GM18861 (cell line): ENCODE measurements at regions not wholly inside any gene's neighbourhood (a gene's known extent, or its start where the extent isn't known, plus 50 kb on each side); places are given as distances from the start of the nearest gene placed in this dataset.

Experiments used
- ATAC-seq: cut with Tn5 transposase; IDR thresholded peaks from one replicate; pipeline ENCODE4 v1.9.1; 2021; ENCODE audit not compliant: unreplicated experiment

DNA sequence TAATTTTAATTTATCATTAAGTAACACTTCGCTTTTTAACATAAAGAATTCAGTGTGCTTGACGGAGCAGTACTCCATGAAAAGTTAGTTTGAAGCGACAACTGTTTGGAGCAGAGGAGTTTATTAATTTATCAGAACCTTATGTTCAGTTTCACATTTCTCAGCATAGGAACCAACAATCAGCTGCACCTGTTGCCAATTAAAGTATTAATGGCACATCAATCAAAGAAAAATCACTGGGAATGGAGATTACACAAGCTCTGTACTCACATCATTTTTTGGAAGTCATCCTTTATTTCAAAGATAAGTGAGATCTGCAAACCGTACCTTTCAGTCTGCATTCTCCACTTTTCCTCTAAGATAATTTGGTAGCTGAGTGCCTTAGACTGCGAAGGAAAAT lies 344.6 kb downstream of the LMO4 start:
- ATAC-seq = no peak

DNA sequence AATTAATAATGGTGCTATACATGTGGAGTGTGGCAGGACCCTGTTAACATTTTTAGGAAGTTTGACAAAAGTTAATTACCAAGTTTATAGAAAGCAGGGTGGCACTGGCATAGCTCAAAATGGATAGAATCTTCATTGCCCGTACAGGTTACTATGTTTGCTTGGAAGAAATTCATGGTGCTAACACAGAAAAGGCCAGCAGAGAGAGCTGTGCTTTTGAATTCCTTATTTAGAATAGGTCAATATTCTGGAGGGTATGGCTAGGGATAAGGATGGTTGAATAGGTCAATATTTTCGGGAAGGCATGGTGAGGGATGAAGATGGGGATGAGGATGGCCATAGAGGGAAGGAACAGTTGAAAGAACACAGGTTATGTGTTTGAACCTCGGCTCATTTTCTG lies 345.1 kb downstream of the LMO4 start:
- no peak for ATAC-seq

DNA sequence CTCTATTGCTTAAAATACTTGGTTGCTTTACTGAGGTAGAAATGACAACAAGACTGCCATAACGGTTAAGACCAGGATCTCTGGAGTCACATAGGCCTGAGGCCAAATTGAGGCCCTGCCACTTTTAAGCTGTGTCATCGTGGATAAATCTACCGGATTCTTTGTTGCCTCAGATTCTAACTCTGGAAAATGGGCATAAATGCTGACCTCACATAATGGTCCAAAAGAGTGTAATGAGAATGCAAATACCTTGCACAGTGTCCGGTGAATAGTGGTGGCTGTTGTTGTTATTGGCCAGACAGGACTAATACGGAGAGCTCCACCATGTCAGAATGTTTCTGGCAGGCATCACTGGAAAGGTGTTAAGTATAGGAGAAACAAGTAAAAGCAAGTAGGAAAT lies 346.1 kb downstream of the LMO4 start:
- no peak for ATAC-seq

DNA sequence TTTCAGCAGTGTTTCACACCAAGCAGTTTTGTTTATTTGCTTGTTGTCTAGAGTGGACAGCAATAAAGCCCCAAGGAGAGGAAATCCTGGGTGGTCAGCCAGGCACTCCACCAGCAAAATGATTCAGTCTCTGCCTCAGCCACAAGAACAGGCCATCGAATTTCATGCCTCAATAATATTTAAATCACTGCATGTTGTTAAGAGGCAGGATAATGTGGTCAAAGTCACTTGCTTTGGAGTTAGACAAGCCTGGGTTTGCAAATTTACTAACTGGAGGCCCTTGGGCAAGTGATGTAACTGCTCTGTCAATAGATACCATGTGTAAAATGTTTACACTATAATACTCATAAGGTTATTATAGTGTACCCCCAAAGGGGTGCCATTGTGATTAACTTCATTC lies 349.6 kb downstream of the LMO4 start:
- ATAC-seq = no peak

DNA sequence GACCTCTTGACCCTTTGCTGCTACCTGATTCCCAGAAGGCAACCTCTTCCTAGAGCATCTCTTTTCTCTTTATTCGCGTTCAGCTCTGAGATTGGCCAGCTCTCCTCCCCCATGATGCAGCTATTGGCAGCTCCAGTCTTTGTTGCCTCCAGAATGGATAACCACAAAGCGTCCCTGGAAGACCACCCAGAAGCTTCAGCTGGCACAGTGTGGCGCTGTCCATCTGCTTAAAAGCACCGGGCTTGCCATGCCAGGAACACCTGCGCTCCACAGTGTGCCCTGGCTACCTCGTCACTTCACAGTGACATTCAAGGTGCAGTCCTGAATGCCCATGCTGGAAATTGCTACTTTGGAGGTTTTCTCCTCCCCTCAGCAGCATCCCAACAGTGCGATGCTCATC lies 353.9 kb downstream of the LMO4 start:
- ATAC-seq = no peak

DNA sequence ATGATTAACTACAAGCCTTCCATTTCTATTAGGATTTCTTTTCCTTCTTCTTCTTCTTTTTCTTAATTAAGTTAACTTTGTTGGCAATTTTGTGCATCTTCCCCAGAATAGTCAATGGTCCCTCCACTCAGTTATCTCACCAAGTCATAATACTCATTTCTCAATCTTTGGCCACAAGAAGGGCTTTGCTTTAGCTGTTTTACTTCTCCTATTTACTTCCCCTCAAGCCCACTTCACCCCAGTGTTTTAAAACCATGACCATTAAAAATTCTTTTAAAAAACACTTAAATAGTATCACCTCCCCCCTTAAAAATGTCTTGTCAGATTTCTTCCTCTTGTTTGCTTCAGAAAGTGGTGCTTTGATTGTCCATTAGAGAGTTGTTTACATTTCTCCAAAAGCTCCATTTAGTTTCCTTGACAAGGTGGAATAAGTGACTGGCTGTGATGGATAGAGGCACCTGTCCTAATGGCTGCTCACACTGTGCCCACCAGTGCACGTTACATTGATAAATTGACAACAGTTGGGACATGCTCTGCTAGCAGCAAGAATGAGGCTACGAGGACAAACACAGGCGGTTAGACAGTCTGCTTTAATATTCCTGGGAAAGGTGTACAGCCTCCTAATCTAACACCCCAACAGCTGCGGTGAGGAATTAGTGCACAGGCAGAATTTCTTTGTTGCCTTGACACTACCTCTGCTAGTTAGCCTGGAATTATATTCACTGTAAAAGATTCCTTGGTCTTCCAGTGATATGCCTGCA lies 354.7 kb downstream of the LMO4 start:
- ATAC-seq = no peak

DNA sequence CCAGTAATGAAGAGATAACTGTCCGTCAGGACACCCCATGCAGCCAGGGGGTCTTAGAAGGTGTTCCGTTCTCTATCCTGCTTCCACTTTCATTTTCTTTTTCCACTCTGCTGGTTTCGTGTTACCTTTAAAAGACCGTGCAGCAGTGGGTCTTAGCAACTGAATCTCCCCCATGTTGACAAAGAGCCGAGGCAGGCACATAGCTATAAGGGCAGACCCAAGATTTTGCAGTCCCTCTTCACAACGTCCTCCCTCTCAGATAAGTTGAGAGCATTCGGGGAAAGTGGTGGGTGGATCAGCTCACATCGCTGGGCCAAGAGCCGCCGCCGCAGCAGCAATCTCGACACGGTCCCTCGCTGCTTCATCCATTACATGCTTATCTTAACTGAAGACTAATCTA lies 355.5 kb downstream of the LMO4 start:
- no peak for ATAC-seq

DNA sequence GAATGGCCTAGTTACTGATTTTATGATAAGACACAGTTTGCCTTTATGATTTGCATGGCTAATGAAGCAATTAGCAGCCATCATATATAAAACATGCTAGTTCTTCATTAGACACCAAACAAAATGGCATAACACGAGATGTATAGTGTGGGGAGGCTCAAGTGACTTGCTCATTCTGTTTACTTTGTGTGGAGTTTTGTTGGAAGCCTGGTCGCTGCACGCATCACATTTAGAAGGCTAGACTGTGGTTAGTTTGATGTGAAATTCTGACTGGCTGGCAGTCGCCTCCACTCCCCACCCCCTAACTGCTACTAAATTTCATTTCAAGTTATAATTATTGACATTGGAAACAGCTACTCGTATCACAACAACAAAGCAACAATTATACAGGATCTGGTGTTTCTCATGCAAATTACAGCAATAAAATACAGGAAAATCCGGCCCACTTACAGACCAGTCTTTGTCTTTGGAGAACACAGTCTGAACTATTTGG lies 356.1 kb downstream of the LMO4 start:
- no peak for ATAC-seq

DNA sequence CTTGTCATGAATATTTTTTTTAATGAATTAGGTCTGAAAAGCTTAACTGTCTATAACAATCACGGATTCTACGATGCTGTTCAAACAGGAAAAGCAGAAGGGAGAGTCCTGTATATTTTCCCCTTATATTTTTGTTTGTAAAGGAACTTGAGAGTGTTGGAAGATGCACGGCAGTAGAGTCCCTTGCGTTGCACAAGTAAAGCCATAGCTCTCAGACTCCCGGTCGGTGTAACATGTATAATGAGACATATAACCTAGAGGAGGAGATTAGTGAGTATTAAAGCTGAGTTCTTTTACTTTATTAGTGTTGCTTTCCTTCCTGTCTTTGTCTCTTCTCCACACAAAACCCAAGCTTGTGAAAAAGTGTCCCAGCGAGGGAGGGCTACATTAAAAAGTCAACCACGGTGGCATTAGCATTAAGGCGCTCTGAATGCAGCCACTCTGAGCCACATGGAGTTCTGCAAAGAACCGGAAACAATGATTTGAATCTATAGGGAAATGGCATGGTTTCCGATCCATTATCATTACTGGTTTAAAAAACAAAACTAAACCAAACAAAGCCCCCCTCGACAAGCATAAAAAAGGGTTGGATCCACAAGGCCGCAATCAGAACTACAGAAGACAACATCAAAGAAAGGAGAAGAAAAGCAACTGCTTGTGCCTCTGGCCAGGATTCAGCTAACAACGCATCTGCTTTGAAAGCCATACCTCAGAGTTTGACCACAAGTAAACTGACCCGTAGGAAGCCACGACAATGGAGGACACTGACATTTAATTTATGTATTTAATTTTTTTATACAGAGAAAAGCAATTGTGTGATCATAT lies 356.8 kb downstream of the LMO4 start:
- no peak for ATAC-seq

DNA sequence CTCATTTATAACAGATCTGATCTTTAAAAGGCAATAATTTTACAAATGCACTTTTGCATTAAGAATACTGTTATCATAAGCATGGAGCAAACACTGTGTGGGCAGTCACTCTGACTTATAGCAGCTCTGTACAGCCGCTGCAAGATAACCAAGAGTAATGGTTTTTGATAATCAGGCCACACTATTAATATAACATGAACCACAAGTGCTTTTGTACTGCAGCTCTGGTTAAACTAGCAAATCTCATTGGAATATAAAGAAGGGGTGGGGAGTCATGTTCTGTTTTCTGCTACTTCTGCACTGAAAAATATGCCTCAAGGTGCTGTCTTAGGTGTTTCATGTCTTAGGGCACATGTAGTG lies 357.4 kb downstream of the LMO4 start:
- no peak for ATAC-seq

DNA sequence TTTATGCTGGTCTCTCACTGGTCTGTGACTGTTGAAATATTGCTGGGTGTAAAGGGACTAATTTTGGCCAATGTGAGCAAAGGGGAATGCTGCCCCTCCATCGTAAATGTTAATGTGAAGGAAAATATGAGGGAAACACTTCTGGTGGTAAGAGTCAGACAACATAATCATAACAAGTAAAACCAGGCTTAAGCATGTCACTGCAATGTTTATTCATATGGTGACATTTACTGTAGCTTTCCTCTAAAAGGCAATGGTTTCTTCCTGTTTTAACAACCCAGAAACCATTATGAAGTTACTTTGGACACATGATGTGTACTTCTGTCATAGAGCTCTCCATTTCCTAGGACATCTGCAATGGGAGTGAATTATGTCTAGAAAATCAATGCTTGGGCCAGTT lies 358.0 kb downstream of the LMO4 start:
- no peak for ATAC-seq

DNA sequence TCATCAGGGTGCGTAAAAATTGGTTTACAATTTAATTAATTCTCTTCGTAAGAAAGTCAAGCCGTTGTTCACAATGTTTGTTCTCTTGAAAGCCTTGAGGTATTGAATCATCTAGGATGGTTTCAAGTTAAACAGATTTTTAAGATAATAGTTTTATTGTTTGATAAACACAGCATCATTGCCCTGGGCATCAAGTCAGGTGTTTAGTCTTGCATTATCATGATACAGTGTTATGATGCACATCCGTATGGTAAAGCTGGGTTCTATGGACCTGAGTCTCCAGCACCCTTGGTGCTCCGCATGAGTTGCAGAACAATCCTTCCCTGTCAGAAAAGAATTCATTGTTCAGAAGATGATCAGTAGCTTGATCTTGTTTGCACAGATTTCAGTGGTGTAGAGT lies 359.5 kb downstream of the LMO4 start:
- ATAC-seq = no peak

DNA sequence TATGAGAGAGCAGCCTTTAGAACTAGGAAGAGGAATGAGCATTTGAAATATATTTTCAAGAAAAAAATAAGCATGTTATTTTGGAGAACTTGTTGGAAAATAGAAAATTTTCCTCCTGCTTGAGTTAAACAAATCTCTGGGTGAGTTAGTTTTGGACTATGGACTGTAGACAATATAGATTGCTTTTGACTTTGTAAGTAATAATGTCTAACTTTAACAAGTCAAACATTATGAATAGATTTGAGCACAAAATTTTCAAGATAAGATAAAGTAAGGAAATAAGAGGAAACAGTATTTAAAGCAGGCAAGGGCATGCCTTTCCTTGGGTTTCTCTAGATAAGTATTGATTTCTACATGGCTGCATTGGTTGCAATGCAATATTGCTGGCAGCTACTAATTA lies 360.8 kb downstream of the LMO4 start:
- ATAC-seq = no peak

DNA sequence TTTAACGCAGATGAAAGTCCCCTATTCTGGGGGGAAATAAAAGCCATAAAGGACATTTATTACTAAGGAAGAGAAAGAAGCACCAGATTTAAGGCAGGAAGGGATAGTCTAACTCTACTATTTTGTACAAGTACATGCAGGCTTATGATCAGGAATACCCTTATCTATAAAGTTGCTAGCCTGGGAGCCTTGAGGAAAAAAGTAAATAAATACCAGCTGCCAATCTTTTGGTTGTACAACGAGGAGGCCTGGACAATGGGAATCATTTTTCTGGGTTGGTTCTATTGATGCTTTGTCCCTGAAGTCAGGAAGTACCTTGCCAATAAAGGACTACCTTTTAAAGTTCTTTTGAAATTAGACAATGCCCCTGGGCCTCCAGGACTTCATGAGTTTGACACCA lies 367.8 kb downstream of the LMO4 start:
- ATAC-seq = no peak

DNA sequence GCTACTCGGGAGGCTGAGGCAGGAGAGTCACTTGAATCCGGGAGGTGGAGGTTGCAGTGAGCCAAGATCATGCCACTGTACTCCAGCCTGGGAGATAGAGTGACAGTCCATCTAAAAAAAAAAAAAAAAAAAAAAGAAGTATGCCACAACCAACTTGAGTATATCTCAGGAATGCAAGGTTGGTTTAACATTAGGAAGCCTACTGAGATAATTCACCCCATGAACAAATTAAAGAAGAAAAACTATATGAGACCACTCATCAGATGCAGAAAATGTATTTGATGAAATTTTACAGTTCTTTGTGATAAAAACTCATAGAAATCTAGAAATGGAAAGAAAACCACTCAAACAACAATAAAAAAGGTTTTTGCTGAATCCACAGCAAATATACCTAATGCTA lies 373.8 kb downstream of the LMO4 start:
- ATAC-seq = no peak

DNA sequence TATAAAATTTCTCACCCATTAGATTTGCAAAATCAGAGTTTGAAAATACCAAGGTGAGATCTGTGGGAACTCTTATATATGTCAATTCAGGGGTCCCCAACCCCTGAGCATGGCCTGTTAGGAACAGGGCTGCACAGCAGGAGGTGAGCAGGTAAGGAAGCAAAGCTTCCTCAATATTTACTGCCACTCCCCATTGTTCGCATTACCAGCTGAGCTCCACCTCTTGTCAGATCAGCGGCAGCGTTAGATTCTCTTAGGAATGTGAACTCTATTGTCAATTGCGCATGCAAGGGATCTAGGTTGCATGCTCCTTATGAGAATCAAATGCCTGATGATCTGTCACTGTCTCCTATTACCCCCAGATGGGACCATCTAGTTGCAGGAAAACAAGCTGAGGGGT lies 376.6 kb downstream of the LMO4 start:
- no peak for ATAC-seq

DNA sequence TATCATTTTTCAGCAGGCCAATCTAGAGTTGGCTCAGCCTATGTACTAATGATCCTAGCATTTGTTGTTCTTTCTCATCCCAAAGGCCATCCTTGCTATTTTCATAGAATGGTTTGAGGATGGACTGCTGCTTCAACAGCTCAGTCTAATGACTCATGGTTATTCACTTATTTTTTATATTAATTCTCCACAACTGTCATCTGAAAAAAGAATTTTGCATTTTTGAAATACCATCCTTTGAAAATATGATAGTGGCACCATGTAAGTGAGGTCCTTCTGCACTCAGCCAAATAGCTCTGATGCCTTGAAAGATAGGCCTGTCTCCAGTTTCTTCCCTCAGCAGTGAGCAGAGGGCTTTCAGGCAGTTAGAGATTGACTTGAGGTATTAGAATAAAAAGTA lies 377.5 kb downstream of the LMO4 start:
- ATAC-seq = no peak

DNA sequence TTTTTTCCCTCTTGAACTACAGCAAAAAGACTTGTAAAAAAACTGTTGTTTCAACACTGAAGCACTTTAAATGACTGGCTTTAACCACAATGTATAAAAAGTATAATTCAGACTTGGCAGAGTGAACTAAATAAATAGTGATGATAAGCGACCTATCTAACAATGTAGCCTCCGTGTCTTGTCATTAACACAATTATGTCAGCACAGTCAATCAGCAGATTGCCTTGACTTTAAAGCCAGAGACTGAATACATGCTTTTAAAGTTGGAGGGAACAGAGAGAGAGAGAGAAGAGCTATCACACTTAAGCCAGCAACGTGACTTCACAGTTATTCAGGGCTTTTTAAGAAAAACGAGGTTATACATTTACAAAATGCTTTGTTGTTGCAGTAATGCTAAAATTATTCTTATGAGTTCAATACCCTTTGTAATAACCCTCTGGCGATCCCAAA lies 378.1 kb downstream of the LMO4 start:
- no peak for ATAC-seq

DNA sequence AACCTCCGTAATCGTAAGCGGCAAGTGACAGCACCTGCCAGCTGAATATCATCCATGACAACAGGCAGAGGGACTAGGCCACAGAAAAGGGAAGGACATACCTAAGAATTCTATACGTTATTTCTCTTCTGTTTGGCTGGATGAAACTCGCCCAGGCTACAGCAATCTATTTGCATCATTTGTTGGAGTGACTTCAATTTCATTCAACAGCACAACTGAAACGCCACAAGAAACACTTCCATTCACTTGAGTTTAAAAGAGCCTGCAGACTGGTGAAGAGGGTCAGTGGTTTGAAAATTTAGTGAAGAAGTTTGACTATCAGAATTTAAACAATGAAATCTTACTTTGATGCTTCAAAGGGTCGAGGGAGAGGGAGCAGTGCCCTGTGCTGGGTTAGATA lies 378.7 kb downstream of the LMO4 start:
- ATAC-seq = no peak

DNA sequence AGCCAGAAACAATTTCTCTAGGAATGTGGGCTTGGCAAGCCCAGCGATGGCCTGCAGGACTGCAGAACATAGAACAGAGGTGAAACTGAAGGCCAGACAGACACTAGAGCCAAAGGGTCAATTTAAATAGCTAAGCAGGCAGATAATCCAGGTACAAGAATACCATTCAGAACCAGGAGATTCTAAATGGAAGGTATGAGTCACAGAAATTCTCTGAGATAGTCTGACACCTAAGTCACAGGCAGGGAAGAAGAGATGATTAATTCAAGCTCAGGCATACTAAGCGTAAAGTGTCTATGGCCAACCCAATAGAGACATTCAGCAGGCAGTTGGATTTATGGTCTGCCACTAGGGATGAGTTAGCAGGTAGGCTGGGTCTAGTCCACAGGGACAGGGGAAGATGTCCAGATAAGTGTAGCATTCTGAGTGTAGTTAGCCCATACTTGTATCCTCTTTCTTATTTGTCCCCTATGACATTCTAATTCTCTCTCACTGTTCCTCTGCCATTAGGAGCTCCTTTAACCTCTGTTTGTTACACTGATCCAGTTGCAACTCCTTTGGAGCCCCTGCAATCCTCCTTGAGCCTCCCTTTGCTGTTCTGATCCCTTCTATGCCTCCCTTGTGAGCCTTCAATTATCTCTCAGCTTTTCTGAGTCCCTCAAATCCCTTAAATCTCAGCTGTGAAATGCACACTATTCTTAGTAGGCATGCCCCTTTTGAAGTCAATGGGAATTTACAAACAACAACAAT lies 383.8 kb downstream of the LMO4 start:
- no peak for ATAC-seq

DNA sequence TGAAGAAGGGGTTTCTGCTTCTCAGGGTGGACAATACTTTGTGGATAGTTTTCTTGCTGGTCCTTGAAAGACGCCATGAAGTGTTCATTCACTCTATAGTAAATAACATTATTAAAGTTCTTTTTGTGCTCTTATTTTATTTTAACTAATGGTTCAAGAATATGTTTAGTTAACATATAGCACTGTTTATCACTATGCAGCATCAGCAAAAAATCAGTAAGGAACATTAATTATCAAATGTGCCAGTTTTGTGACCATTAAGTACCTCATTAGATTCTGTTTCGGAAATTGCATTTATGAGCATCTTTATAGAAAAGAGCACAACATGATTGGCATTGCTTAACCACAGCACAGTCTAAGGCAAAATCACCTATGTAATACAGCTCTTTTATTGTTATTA lies 385.6 kb downstream of the LMO4 start:
- ATAC-seq = no peak

DNA sequence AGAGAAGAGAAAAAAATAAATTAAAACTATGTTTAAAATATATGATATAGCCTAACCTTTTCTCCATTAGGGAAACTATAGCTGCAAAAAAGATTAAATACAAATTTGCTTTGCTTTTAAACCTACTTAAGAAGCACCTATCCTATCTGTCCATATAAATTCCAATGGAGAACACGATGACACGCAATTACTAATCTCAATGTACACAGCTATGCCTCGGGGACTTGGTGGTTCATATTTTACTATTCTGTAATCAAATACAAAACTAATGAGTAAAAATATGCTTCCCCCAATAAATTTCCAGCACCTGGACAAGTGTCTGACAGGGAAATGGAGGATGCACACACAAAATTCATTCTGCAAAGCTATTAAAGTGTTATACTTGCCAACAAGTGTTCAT lies 386.4 kb downstream of the LMO4 start:
- ATAC-seq = no peak
